H1 (cell line): ENCODE measurements at regions not wholly inside any gene's neighbourhood (a gene's known extent, or its start where the extent isn't known, plus 50 kb on each side); places are given as distances from the start of the nearest gene placed in this dataset.

ENCODE experiments used
- CHD2 ChIP-seq: IDR thresholded peaks from 2 replicates; pipeline ENCODE4 v1.6.1; 2012; ENCODE audit warnings: low read length, improper control_type of control experiment
- SIN3A ChIP-seq, 2 experiments: IDR thresholded peaks in 1 of 2; conservative IDR thresholded peaks in 1 of 2; 2 replicates each; pipeline ENCODE4 v1.6.1; 2011 to 2012; ENCODE audit warnings: low read length in 2 of 2, improper control_type of control experiment in 1 of 2, low read depth in 1 of 2, mild to moderate bottlenecking in 1 of 2
- SUZ12 ChIP-seq: fragments of 200-600 bp; sonication (generic); IDR thresholded peaks from 2 replicates; pipeline ENCODE4 v1.6.1; 2012; ENCODE audit warnings: mild to moderate bottlenecking, inconsistent platforms, low read length, moderate library complexity, mixed read lengths
- TF ChIP-seq, protein P1 (sequence below): IDR thresholded peaks from 2 replicates; pipeline ENCODE4 v1.6.1; 2011; ENCODE audit warnings: low read depth, mild to moderate bottlenecking, low read length; ENCODE audit not compliant: insufficient read depth

GRCh38 chr13:106695139-106695538 is 127.2 kb upstream of the ARGLU1 start (continued):
- no peak for TF ChIP-seq SIN3A (conservative IDR thresholded peaks at IDR 0.05 in 1 of 2, IDR thresholded peaks at IDR 0.05 in 1 of 2; ENCODE audit: low read depth in 1 of 2, low read length in 2 of 2)
- no peak for TF ChIP-seq CHD2
- no peak for TF ChIP-seq SUZ12
- TF ChIP-seq, protein P1, sequence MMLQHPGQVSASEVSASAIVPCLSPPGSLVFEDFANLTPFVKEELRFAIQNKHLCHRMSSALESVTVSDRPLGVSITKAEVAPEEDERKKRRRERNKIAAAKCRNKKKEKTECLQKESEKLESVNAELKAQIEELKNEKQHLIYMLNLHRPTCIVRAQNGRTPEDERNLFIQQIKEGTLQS = no peak
